ENCODE measurements at regions not wholly inside any gene's neighbourhood (a gene's known extent, or its start where the extent isn't known, plus 50 kb on each side); places are given as distances from the start of the nearest gene placed in this dataset.

- no peaks in the 10 kb centered on the region for H3K9me3 ChIP-seq
- no peak for TF ChIP-seq POLR2A (IDR thresholded peaks at IDR 0.05)
- no peak for TF ChIP-seq EP300 (IDR thresholded peaks at IDR 0.05)
- TF ChIP-seq CTCF (IDR thresholded peaks at IDR 0.05): no peak
- 90 to 96% methylated on average over 1 of the region's 1 CpG for WGBS, 2 donors
- no peak overlapping the region for H3K27ac ChIP-seq
- H3K36me3 ChIP-seq: no peaks in the 10 kb centered on the region
- H3K4me3 ChIP-seq: no peak overlapping the region
- no peaks in the 10 kb centered on the region for H3K27me3 ChIP-seq
- no peak for DNase-seq (ENCODE audit: low spot score in 2 of 2)
- H3K4me1 ChIP-seq: no peaks in the 10 kb centered on the region
These were observed 637.6 kb upstream of the ZNF608 start for GRCh38 chr5:125384071-125384470.

GRCh38 chr5:125390326-125390725 is 643.9 kb upstream of the ZNF608 start:
- Histone ChIP-seq H3K9me3 (no peaks in the 10 kb centered on the region), H3K27me3 (no peaks in the 10 kb centered on the region), H3K27ac (no peak overlapping the region), H3K36me3 (no peaks in the 10 kb centered on the region), H3K4me1 (no peaks in the 10 kb centered on the region), H3K4me3 (no peak overlapping the region)
- 63 to 65% methylated on average over 2 of the region's 2 CpGs for WGBS, 2 donors
- no peak for DNase-seq (ENCODE audit: low spot score in 2 of 2)
- TF ChIP-seq CTCF (IDR thresholded peaks at IDR 0.05): no peak
- TF ChIP-seq POLR2A (IDR thresholded peaks at IDR 0.05): no peak
- no peak for TF ChIP-seq EP300 (IDR thresholded peaks at IDR 0.05)

- Histone ChIP-seq H3K27ac (no peak overlapping the region), H3K4me1 (no peaks in the 10 kb centered on the region), H3K9me3 (peaks cover 0 to 4% (median 0%) of the 10 kb centered on the region in 4 donors), H3K4me3 (no peak overlapping the region), H3K27me3 (no peaks in the 10 kb centered on the region), H3K36me3 (no peaks in the 10 kb centered on the region)
- DNase-seq (ENCODE audit: low spot score in 2 of 2): no peak
- TF ChIP-seq POLR2A (IDR thresholded peaks at IDR 0.05) (no peak), EP300 (IDR thresholded peaks at IDR 0.05) (no peak), CTCF (IDR thresholded peaks at IDR 0.05) (no peak)
These were observed 646.9 kb upstream of the ZNF608 start for GRCh38 chr5:125393221-125393815.

- Histone ChIP-seq H3K4me1 (no peaks in the 10 kb centered on the region), H3K27me3 (no peaks in the 10 kb centered on the region), H3K36me3 (no peaks in the 10 kb centered on the region), H3K4me3 (no peak overlapping the region), H3K27ac (no peak overlapping the region), H3K9me3 (peaks cover 0 to 4% (median 0%) of the 10 kb centered on the region in 4 donors)
- no peak for DNase-seq (ENCODE audit: low spot score in 2 of 2)
- WGBS, 2 donors: 79 to 80% methylated on average over 1 of the region's 1 CpG
- TF ChIP-seq EP300 (IDR thresholded peaks at IDR 0.05) (no peak), POLR2A (IDR thresholded peaks at IDR 0.05) (no peak), CTCF (IDR thresholded peaks at IDR 0.05) (no peak)
These were observed 648.3 kb upstream of the ZNF608 start for GRCh38 chr5:125394661-125395280.

GRCh38 chr5:125396462-125396861 is 650.0 kb upstream of the ZNF608 start:
- 87 to 90% methylated on average over 1 of the region's 1 CpG for WGBS, 2 donors
- Histone ChIP-seq H3K36me3 (no peaks in the 10 kb centered on the region), H3K27me3 (no peaks in the 10 kb centered on the region), H3K4me3 (no peak overlapping the region), H3K9me3 (peaks cover 0 to 4% (median 0%) of the 10 kb centered on the region in 4 donors), H3K4me1 (no peaks in the 10 kb centered on the region), H3K27ac (no peak overlapping the region)
- TF ChIP-seq CTCF (IDR thresholded peaks at IDR 0.05): no peak
- TF ChIP-seq POLR2A (IDR thresholded peaks at IDR 0.05): no peak
- no peak for TF ChIP-seq EP300 (IDR thresholded peaks at IDR 0.05)
- no peak for DNase-seq (ENCODE audit: low spot score in 2 of 2)

Data from tibial nerve (tissue), 4 donors.